ENCODE measurements at regions not wholly inside any gene's neighbourhood (a gene's known extent, or its start where the extent isn't known, plus 50 kb on each side); places are given as distances from the start of the nearest gene placed in this dataset.

DNA sequence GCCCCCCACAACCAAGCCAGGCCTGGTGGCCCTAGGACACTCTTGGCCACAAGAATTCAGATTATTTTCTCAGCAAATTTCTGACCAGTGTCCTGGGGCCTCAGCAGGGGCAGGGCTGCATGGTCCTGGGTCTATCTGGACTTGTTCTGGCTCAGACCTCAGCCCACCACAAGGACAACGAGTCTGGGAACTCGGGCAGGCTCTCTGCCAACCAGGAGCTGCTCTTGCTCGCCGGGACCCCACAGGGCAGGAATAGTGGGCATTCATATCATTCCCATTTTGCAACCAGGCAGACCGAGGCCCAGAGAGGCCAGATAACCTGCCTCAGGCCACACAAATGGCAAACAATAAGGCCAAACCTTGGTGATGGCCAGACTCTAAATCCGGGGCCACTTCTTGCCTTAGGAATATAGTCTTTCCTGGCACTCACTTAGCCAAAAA, 75.4 kb upstream of the WNT7B start:
- TF ChIP-seq, protein P1, sequence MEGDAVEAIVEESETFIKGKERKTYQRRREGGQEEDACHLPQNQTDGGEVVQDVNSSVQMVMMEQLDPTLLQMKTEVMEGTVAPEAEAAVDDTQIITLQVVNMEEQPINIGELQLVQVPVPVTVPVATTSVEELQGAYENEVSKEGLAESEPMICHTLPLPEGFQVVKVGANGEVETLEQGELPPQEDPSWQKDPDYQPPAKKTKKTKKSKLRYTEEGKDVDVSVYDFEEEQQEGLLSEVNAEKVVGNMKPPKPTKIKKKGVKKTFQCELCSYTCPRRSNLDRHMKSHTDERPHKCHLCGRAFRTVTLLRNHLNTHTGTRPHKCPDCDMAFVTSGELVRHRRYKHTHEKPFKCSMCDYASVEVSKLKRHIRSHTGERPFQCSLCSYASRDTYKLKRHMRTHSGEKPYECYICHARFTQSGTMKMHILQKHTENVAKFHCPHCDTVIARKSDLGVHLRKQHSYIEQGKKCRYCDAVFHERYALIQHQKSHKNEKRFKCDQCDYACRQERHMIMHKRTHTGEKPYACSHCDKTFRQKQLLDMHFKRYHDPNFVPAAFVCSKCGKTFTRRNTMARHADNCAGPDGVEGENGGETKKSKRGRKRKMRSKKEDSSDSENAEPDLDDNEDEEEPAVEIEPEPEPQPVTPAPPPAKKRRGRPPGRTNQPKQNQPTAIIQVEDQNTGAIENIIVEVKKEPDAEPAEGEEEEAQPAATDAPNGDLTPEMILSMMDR (IDR thresholded peaks at IDR 0.05; ENCODE audit: insufficient read depth, low read length, poor library complexity, severe bottlenecking) = no peak
- TF ChIP-seq EZH2phosphoT487 (conservative IDR thresholded peaks at IDR 0.05; ENCODE audit: low read length) = no peak

Measured in SU-DHL-6 (cell line).